Type B pancreatic cell (in vitro differentiated cells): ENCODE measurements at regions not wholly inside any gene's neighbourhood (a gene's known extent, or its start where the extent isn't known, plus 50 kb on each side); places are given as distances from the start of the nearest gene placed in this dataset.

Experiments
- DNase-seq: peaks from one replicate; pipeline ENCODE4 v3.0.0; 2021; ENCODE audit warnings: mixed read lengths; ENCODE audit not compliant: unreplicated experiment; ENCODE audit errors: extremely low spot score
- H3K27ac Mint-ChIP-seq: 2 replicates; pipeline ENCODE4 v1.8.0; 2021; ENCODE audit warnings: mild to moderate bottlenecking, mixed read lengths
- H3K27me3 Mint-ChIP-seq: 2 replicates; pipeline ENCODE4 v1.8.0; 2021; ENCODE audit warnings: mixed read lengths
- H3K36me3 Mint-ChIP-seq: 2 replicates; pipeline ENCODE4 v1.8.0; 2021; ENCODE audit warnings: mixed read lengths
- H3K4me1 Mint-ChIP-seq: one replicate; pipeline ENCODE4 v1.8.0; 2021; ENCODE audit warnings: mixed read lengths; ENCODE audit not compliant: unreplicated experiment
- H3K4me3 Mint-ChIP-seq: 2 replicates; pipeline ENCODE4 v1.8.0; 2021; ENCODE audit warnings: mild to moderate bottlenecking, mixed read lengths
- H3K9me3 Mint-ChIP-seq: 2 replicates; pipeline ENCODE4 v1.8.0; 2021; ENCODE audit warnings: mixed read lengths
- TF ChIP-seq, protein P1 (sequence below): fragments of 200-600 bp; sonication (generic); conservative IDR thresholded peaks from 2 replicates; pipeline ENCODE4 v1.5.0; 2021; ENCODE audit warnings: antibody characterized with exemption, mild to moderate bottlenecking

DNA sequence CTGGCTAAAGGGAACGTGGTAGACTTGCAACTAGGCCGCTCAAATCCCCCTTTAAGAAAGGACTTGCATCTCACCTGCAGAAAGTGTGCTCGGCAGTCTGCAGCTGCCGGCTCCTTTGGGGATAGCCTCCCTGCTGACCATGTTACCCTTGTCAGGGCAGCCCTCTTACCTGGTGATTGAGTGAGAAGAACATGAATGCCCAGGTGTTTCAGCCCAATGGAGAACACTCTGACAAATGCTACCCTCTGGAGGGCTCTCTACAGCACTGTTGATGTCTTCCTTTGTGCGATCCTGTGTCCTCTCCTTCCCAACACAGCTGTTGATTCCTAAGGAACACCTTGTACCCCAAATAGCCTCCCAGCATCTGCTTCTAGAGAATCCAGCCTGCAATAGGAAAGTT lies 178.7 kb upstream of the LDB2 start:
- TF ChIP-seq, protein P1, sequence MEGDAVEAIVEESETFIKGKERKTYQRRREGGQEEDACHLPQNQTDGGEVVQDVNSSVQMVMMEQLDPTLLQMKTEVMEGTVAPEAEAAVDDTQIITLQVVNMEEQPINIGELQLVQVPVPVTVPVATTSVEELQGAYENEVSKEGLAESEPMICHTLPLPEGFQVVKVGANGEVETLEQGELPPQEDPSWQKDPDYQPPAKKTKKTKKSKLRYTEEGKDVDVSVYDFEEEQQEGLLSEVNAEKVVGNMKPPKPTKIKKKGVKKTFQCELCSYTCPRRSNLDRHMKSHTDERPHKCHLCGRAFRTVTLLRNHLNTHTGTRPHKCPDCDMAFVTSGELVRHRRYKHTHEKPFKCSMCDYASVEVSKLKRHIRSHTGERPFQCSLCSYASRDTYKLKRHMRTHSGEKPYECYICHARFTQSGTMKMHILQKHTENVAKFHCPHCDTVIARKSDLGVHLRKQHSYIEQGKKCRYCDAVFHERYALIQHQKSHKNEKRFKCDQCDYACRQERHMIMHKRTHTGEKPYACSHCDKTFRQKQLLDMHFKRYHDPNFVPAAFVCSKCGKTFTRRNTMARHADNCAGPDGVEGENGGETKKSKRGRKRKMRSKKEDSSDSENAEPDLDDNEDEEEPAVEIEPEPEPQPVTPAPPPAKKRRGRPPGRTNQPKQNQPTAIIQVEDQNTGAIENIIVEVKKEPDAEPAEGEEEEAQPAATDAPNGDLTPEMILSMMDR, result no peak
- Mint-ChIP-seq H3K36me3 (no peaks in the 10 kb centered on the region), H3K4me3 (no peak overlapping the region), H3K27me3 (no peaks in the 10 kb centered on the region), H3K4me1 (no peaks in the 10 kb centered on the region), H3K27ac (no peak overlapping the region), H3K9me3 (no peaks in the 10 kb centered on the region)
- DNase-seq, result no peak

DNA sequence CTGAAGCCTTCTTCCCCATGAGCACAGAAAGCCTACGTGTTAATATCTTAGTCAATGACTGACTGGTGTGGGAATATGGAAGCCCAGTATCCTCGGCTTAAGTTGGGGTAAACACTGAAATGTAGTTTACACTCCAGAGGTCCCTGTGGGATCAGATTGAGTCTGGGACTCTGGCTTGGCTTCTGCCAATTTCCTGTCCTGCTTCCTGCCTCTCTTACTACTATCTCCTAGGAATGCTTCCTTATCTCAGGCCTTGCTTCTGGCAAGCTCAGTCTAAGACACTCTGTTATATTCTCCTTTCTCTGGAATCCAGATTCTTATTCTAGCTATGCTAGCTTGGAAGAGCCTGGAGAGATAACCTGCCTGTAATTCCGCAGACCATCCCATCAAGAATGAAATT lies 174.0 kb upstream of the LDB2 start:
- Mint-ChIP-seq H3K36me3 (no peaks in the 10 kb centered on the region), H3K27ac (no peak overlapping the region), H3K4me3 (no peak overlapping the region), H3K4me1 (no peaks in the 10 kb centered on the region), H3K27me3 (no peaks in the 10 kb centered on the region), H3K9me3 (no peaks in the 10 kb centered on the region)
- no peak for DNase-seq
- TF ChIP-seq, protein P1, result no peak

DNA sequence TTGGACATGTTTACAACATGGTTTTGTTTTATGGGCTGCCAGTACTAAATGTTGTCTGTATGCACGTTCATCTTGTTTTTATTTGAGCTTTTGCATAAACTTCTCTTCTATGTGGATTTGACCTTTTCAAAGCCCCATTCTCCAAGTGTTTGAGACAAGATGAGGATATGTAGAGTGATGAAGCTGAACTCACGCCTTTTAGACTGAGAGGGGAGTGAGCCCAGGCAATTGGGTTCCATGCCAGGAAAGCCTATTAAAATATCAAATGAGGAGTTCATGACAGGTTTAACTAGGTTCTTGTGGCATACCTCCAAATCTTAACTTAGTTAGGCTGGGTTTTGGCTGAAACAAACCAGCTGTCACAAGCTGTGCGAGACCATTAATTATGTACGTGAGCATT lies 170.4 kb upstream of the LDB2 start:
- H3K27ac Mint-ChIP-seq, result no peak overlapping the region
- H3K9me3 Mint-ChIP-seq, result no peaks in the 10 kb centered on the region
- H3K27me3 Mint-ChIP-seq, result no peaks in the 10 kb centered on the region
- no peaks in the 10 kb centered on the region for H3K36me3 Mint-ChIP-seq
- H3K4me3 Mint-ChIP-seq, result no peak overlapping the region
- DNase-seq, result no peak
- H3K4me1 Mint-ChIP-seq, result no peaks in the 10 kb centered on the region
- TF ChIP-seq, protein P1, result no peak

DNA sequence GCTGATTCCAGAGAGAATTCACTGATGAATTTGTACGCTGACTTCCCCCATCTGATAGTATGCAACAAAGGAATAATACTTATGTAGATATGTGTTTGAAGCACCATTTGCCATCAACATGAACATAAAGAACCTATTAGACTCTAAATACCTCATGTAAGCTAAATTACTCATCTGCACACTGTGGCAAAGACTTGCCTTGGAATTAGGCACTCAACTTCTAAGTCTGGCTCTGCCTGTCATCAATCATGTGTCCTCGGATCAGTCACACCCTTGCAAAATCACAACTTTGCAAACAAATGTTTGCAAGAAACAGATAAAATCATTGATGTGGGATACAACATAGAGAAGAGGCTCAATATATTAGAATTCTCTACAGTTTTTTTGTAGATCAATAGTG lies 169.9 kb upstream of the LDB2 start:
- Mint-ChIP-seq H3K27ac (no peak overlapping the region), H3K9me3 (no peaks in the 10 kb centered on the region), H3K27me3 (no peaks in the 10 kb centered on the region), H3K36me3 (no peaks in the 10 kb centered on the region), H3K4me1 (no peaks in the 10 kb centered on the region), H3K4me3 (no peak overlapping the region)
- no peak for DNase-seq
- TF ChIP-seq, protein P1, result no peak

DNA sequence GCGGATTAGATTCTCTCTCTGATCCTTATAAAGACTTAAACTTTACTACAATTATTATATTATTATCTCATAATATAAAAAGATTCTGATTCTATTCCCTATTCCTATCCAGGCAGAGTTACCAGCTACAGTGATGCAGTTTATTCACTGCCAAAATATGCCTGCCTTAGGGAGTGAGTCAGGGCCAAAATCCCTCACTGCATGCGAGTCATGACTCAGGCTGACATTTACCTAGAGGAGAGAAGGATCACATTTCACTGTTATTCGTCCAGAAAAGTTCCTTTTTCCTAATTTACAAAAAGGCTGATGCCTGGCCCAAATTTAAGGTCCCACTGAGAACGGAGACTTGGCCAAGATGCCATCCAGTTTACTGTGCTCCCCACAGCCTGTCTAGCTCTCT lies 168.5 kb upstream of the LDB2 start:
- Mint-ChIP-seq H3K36me3 (no peaks in the 10 kb centered on the region), H3K4me3 (no peak overlapping the region), H3K9me3 (no peaks in the 10 kb centered on the region), H3K27me3 (no peaks in the 10 kb centered on the region), H3K4me1 (no peaks in the 10 kb centered on the region), H3K27ac (no peak overlapping the region)
- no peak for DNase-seq
- TF ChIP-seq, protein P1, result no peak

DNA sequence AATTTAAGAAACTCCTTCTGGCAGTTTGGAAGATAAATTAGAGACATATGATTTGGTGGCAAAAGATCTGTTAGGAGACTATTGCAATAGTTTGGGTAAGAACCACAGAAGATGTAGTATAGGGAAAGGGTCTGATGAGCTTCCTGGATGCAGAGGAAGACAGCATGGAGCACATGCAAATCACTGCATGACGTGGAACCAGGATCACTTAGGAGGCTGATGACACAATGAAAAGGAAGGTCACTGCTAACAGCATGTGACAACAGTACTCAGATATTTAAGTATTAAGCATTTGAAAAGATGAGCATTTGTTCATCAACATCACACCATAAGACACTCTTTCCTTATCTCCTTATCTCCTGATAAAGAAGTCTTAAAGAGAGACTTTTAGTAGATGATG lies 167.8 kb upstream of the LDB2 start:
- H3K4me1 Mint-ChIP-seq, result no peaks in the 10 kb centered on the region
- H3K27me3 Mint-ChIP-seq, result no peaks in the 10 kb centered on the region
- no peak for DNase-seq
- H3K9me3 Mint-ChIP-seq, result no peaks in the 10 kb centered on the region
- H3K36me3 Mint-ChIP-seq, result no peaks in the 10 kb centered on the region
- TF ChIP-seq, protein P1, result no peak
- H3K4me3 Mint-ChIP-seq, result no peak overlapping the region
- no peak overlapping the region for H3K27ac Mint-ChIP-seq
